ENCODE measurements at regions not wholly inside any gene's neighbourhood (a gene's known extent, or its start where the extent isn't known, plus 50 kb on each side); places are given as distances from the start of the nearest gene placed in this dataset.

DNA sequence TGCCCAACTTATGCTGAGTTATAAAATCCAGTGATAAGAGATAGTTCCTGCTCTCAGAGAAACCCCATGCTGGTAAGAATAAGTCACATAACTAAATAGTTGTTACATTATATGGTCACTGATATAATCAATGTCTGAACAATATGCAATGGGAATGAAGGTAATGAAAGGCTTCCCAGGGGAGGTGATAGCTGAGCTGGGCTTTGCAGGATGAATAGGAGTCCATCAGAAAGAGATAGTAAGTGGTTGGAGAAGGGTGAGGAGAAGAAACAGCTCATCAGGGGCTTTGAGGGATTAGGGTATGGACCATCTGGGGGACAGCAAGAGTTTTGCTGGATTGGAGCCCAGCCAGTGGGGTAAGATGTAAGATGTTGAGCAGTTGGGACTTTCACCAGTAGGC is 266.7 kb upstream of the CRY1 start:
- no peaks in the 10 kb centered on the region for H3K36me3 ChIP-seq (ENCODE audit: insufficient read depth)
- no peaks in the 10 kb centered on the region for H3K4me1 Mint-ChIP-seq
- H3K9me3 Mint-ChIP-seq = no peaks in the 10 kb centered on the region
- H2AFZ ChIP-seq = no peak overlapping the region
- no peaks in the 10 kb centered on the region for H3K4me1 ChIP-seq (ENCODE audit: insufficient read depth)
- no peaks in the 10 kb centered on the region for H3K9me2 ChIP-seq (ENCODE audit: insufficient read depth)
- H3K27me3 Mint-ChIP-seq (ENCODE audit: insufficient read depth, low read depth, poor library complexity) = peaks cover 2% of the 10 kb centered on the region
- DNase-seq (ENCODE audit: low spot score) (no peak), ATAC-seq (no peak)
- H3K27ac ChIP-seq (ENCODE audit: low read depth) = no peak overlapping the region
- H3K27ac Mint-ChIP-seq = no peak overlapping the region
- H4K20me1 ChIP-seq (replicated peaks; ENCODE audit: insufficient read depth) = no peaks in the 10 kb centered on the region
- no peaks in the 10 kb centered on the region for H3F3A ChIP-seq (replicated peaks; ENCODE audit: low read depth)
- H3K36me3 Mint-ChIP-seq (ENCODE audit: low read depth) = no peaks in the 10 kb centered on the region
- H3K4me2 ChIP-seq = no peak overlapping the region
- no peaks in the 10 kb centered on the region for H3K27me3 ChIP-seq (ENCODE audit: insufficient read depth)
- TF ChIP-seq ZNF114 (CRISPR knock-in tag; IDR thresholded peaks at IDR 0.05) (no peak), EZH2phosphoT487 (IDR thresholded peaks at IDR 0.05; ENCODE audit: unreplicated experiment) (no peak), POLR2AphosphoS5 (IDR thresholded peaks at IDR 0.05; ENCODE audit: low read depth) (no peak), EZH2 (IDR thresholded peaks at IDR 0.05; ENCODE audit: low read depth, unreplicated experiment) (no peak), JUNB (IDR thresholded peaks at IDR 0.05; ENCODE audit: unreplicated experiment) (no peak), NANOG (IDR thresholded peaks at IDR 0.05; ENCODE audit: borderline replicate concordance) (no peak), CREB1 (CRISPR knock-in tag; IDR thresholded peaks at IDR 0.05; ENCODE audit: low read depth) (no peak), ZNF331 (CRISPR knock-in tag; IDR thresholded peaks at IDR 0.05; ENCODE audit: low read depth) (no peak), STAT1 (IDR thresholded peaks at IDR 0.05; ENCODE audit: unreplicated experiment) (no peak)
- TF ChIP-seq, protein P1, sequence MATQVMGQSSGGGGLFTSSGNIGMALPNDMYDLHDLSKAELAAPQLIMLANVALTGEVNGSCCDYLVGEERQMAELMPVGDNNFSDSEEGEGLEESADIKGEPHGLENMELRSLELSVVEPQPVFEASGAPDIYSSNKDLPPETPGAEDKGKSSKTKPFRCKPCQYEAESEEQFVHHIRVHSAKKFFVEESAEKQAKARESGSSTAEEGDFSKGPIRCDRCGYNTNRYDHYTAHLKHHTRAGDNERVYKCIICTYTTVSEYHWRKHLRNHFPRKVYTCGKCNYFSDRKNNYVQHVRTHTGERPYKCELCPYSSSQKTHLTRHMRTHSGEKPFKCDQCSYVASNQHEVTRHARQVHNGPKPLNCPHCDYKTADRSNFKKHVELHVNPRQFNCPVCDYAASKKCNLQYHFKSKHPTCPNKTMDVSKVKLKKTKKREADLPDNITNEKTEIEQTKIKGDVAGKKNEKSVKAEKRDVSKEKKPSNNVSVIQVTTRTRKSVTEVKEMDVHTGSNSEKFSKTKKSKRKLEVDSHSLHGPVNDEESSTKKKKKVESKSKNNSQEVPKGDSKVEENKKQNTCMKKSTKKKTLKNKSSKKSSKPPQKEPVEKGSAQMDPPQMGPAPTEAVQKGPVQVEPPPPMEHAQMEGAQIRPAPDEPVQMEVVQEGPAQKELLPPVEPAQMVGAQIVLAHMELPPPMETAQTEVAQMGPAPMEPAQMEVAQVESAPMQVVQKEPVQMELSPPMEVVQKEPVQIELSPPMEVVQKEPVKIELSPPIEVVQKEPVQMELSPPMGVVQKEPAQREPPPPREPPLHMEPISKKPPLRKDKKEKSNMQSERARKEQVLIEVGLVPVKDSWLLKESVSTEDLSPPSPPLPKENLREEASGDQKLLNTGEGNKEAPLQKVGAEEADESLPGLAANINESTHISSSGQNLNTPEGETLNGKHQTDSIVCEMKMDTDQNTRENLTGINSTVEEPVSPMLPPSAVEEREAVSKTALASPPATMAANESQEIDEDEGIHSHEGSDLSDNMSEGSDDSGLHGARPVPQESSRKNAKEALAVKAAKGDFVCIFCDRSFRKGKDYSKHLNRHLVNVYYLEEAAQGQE (IDR thresholded peaks at IDR 0.05; ENCODE audit: unreplicated experiment) = no peak
- TF ChIP-seq, protein P2, sequence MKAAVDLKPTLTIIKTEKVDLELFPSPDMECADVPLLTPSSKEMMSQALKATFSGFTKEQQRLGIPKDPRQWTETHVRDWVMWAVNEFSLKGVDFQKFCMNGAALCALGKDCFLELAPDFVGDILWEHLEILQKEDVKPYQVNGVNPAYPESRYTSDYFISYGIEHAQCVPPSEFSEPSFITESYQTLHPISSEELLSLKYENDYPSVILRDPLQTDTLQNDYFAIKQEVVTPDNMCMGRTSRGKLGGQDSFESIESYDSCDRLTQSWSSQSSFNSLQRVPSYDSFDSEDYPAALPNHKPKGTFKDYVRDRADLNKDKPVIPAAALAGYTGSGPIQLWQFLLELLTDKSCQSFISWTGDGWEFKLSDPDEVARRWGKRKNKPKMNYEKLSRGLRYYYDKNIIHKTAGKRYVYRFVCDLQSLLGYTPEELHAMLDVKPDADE (IDR thresholded peaks at IDR 0.05) = no peak
- TF ChIP-seq, protein P3, sequence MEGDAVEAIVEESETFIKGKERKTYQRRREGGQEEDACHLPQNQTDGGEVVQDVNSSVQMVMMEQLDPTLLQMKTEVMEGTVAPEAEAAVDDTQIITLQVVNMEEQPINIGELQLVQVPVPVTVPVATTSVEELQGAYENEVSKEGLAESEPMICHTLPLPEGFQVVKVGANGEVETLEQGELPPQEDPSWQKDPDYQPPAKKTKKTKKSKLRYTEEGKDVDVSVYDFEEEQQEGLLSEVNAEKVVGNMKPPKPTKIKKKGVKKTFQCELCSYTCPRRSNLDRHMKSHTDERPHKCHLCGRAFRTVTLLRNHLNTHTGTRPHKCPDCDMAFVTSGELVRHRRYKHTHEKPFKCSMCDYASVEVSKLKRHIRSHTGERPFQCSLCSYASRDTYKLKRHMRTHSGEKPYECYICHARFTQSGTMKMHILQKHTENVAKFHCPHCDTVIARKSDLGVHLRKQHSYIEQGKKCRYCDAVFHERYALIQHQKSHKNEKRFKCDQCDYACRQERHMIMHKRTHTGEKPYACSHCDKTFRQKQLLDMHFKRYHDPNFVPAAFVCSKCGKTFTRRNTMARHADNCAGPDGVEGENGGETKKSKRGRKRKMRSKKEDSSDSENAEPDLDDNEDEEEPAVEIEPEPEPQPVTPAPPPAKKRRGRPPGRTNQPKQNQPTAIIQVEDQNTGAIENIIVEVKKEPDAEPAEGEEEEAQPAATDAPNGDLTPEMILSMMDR (conservative IDR thresholded peaks at IDR 0.05; ENCODE audit: low read depth in 2 of 2) = no peak
- TF ChIP-seq, protein P4, sequence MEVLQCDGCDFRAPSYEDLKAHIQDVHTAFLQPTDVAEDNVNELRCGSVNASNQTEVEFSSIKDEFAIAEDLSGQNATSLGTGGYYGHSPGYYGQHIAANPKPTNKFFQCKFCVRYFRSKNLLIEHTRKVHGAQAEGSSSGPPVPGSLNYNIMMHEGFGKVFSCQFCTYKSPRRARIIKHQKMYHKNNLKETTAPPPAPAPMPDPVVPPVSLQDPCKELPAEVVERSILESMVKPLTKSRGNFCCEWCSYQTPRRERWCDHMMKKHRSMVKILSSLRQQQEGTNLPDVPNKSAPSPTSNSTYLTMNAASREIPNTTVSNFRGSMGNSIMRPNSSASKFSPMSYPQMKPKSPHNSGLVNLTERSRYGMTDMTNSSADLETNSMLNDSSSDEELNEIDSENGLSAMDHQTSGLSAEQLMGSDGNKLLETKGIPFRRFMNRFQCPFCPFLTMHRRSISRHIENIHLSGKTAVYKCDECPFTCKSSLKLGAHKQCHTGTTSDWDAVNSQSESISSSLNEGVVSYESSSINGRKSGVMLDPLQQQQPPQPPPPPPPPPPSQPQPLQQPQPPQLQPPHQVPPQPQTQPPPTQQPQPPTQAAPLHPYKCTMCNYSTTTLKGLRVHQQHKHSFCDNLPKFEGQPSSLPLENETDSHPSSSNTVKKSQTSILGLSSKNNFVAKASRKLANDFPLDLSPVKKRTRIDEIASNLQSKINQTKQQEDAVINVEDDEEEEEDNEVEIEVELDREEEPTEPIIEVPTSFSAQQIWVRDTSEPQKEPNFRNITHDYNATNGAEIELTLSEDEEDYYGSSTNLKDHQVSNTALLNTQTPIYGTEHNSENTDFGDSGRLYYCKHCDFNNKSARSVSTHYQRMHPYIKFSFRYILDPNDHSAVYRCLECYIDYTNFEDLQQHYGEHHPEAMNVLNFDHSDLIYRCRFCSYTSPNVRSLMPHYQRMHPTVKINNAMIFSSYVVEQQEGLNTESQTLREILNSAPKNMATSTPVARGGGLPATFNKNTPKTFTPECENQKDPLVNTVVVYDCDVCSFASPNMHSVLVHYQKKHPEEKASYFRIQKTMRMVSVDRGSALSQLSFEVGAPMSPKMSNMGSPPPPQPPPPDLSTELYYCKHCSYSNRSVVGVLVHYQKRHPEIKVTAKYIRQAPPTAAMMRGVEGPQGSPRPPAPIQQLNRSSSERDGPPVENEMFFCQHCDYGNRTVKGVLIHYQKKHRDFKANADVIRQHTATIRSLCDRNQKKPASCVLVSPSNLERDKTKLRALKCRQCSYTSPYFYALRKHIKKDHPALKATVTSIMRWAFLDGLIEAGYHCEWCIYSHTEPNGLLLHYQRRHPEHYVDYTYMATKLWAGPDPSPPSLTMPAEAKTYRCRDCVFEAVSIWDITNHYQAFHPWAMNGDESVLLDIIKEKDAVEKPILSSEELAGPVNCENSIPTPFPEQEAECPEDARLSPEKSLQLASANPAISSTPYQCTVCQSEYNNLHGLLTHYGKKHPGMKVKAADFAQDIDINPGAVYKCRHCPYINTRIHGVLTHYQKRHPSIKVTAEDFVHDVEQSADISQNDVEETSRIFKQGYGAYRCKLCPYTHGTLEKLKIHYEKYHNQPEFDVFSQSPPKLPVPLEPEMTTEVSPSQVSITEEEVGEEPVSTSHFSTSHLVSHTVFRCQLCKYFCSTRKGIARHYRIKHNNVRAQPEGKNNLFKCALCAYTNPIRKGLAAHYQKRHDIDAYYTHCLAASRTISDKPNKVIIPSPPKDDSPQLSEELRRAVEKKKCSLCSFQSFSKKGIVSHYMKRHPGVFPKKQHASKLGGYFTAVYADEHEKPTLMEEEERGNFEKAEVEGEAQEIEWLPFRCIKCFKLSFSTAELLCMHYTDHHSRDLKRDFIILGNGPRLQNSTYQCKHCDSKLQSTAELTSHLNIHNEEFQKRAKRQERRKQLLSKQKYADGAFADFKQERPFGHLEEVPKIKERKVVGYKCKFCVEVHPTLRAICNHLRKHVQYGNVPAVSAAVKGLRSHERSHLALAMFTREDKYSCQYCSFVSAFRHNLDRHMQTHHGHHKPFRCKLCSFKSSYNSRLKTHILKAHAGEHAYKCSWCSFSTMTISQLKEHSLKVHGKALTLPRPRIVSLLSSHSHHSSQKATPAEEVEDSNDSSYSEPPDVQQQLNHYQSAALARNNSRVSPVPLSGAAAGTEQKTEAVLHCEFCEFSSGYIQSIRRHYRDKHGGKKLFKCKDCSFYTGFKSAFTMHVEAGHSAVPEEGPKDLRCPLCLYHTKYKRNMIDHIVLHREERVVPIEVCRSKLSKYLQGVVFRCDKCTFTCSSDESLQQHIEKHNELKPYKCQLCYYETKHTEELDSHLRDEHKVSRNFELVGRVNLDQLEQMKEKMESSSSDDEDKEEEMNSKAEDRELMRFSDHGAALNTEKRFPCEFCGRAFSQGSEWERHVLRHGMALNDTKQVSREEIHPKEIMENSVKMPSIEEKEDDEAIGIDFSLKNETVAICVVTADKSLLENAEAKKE (CRISPR knock-in tag; IDR thresholded peaks at IDR 0.05) = no peak
- H3K4me3 ChIP-seq = no peak overlapping the region
- H3K79me2 ChIP-seq (replicated peaks; ENCODE audit: insufficient read depth) = no peaks in the 10 kb centered on the region
- no peak overlapping the region for H3K4me3 Mint-ChIP-seq

Data from GM23338 (cell line).